GM18870 (cell line): ENCODE measurements at regions not wholly inside any gene's neighbourhood (a gene's known extent, or its start where the extent isn't known, plus 50 kb on each side); places are given as distances from the start of the nearest gene placed in this dataset.

Experiments used
- ATAC-seq: cut with Tn5 transposase; IDR thresholded peaks from one replicate; pipeline ENCODE4 v1.9.1; 2021; ENCODE audit warnings: moderate library complexity; ENCODE audit not compliant: unreplicated experiment

GRCh38 chr4:180640193-180640592 is 1603.0 kb upstream of the TENM3 start:
- ATAC-seq, result no peak

- ATAC-seq, result no peak
Observed at GRCh38 chr4:180641495-180641894, 1601.7 kb upstream of the TENM3 start.

- ATAC-seq, result no peak
Observed at GRCh38 chr4:180642732-180643131, 1600.5 kb upstream of the TENM3 start.

- peak; percentile 90 for ATAC-seq
Observed at GRCh38 chr4:180650273-180650672, 1592.9 kb upstream of the TENM3 start.

GRCh38 chr4:180652533-180652932 is 1590.7 kb upstream of the TENM3 start:
- peak; percentile 51 for ATAC-seq

- ATAC-seq, result no peak
Observed at GRCh38 chr4:180655886-180656285, 1587.3 kb upstream of the TENM3 start.

- ATAC-seq, result no peak
Observed at GRCh38 chr4:180657881-180658280, 1585.3 kb upstream of the TENM3 start.

- ATAC-seq, result peak; percentile 91
Observed at GRCh38 chr4:180664766-180665368, 1578.3 kb upstream of the TENM3 start.

GRCh38 chr4:180665481-180665880 is 1577.7 kb upstream of the TENM3 start:
- no peak for ATAC-seq

- ATAC-seq, result peak; percentile 91
Observed at GRCh38 chr4:180665994-180666824, 1577.0 kb upstream of the TENM3 start.

GRCh38 chr4:180668732-180669131 is 1574.5 kb upstream of the TENM3 start:
- no peak for ATAC-seq

- no peak for ATAC-seq
Observed at GRCh38 chr4:180669680-180670079, 1573.5 kb upstream of the TENM3 start.

- ATAC-seq, result no peak
Observed at GRCh38 chr4:180674619-180675358, 1568.4 kb upstream of the TENM3 start.

GRCh38 chr4:180675359-180675650 is 1567.9 kb upstream of the TENM3 start:
- ATAC-seq, result no peak

- ATAC-seq, result no peak
Observed at GRCh38 chr4:180680305-180680704, 1562.9 kb upstream of the TENM3 start.

GRCh38 chr4:180682776-180683175 is 1560.4 kb upstream of the TENM3 start:
- no peak for ATAC-seq

GRCh38 chr4:180683186-180683585 is 1560.0 kb upstream of the TENM3 start:
- no peak for ATAC-seq

GRCh38 chr4:180688480-180688879 is 1554.7 kb upstream of the TENM3 start:
- ATAC-seq, result no peak

GRCh38 chr4:180694875-180695274 is 1548.3 kb upstream of the TENM3 start:
- ATAC-seq, result no peak

GRCh38 chr4:180695851-180696250 is 1547.4 kb upstream of the TENM3 start:
- no peak for ATAC-seq

GRCh38 chr4:180696460-180697092 is 1546.6 kb upstream of the TENM3 start:
- no peak for ATAC-seq
